ENCODE measurements at regions not wholly inside any gene's neighbourhood (a gene's known extent, or its start where the extent isn't known, plus 50 kb on each side); places are given as distances from the start of the nearest gene placed in this dataset.

GRCh38 chr1:65734979-65735378 lies 57.7 kb upstream of the PDE4B start:
- H3K79me2 ChIP-seq (ENCODE audit: insufficient read depth, low read depth): no peaks in the 10 kb centered on the region
- TF ChIP-seq CTCF (conservative IDR thresholded peaks at IDR 0.05; ENCODE audit: low read depth, low read length): no peak
- no peak overlapping the region for H3K4me3 ChIP-seq (IDR thresholded peaks at IDR 0.05; ENCODE audit: insufficient read depth, low read depth, low read length)
- no peak overlapping the region for H2AFZ ChIP-seq (ENCODE audit: low read depth)
- no peaks in the 10 kb centered on the region for H3K36me3 ChIP-seq (ENCODE audit: insufficient read depth)
- no peaks in the 10 kb centered on the region for H3K4me1 ChIP-seq (ENCODE audit: low read depth, poor library complexity, severe bottlenecking)
- no peak overlapping the region for H3K9ac ChIP-seq
- H3K27me3 ChIP-seq (ENCODE audit: insufficient read depth, low read depth): no peaks in the 10 kb centered on the region
- no peak overlapping the region for H3K27ac ChIP-seq
- no peak overlapping the region for H3K4me2 ChIP-seq
- no peaks in the 10 kb centered on the region for H4K20me1 ChIP-seq (ENCODE audit: insufficient read depth)

DNA sequence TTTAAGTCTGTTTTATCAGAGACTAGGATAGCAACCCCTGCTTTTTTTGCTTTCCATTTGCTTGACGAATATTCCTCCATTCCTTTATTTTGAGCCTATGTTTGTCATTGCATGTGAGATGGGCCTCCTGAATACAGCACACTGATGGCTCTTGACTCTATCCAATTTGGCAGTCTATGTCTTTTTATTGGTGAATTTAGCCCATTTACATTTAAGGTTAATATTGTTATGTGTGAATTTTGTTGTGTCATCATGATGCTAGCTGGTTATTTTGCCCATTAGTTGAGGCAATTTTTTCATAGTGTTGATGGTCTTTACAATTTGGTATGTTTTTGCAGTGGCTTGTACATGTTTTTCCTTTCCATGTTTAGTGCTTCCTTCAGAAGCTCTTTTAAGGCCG lies 50.7 kb upstream of the PDE4B start:
- Histone ChIP-seq H3K9ac (no peak overlapping the region), H3K4me3 (IDR thresholded peaks at IDR 0.05; ENCODE audit: insufficient read depth, low read depth, low read length) (no peak overlapping the region), H2AFZ (ENCODE audit: low read depth) (no peak overlapping the region), H4K20me1 (ENCODE audit: insufficient read depth) (no peaks in the 10 kb centered on the region), H3K4me1 (ENCODE audit: low read depth, poor library complexity, severe bottlenecking) (no peaks in the 10 kb centered on the region), H3K27me3 (ENCODE audit: insufficient read depth, low read depth) (no peaks in the 10 kb centered on the region), H3K36me3 (ENCODE audit: insufficient read depth) (no peaks in the 10 kb centered on the region), H3K27ac (no peak overlapping the region), H3K4me2 (no peak overlapping the region), H3K79me2 (ENCODE audit: insufficient read depth, low read depth) (no peaks in the 10 kb centered on the region)
- TF ChIP-seq CTCF (conservative IDR thresholded peaks at IDR 0.05; ENCODE audit: low read depth, low read length): no peak
